Inflammatory macrophage (primary cell): ENCODE measurements at regions not wholly inside any gene's neighbourhood (a gene's known extent, or its start where the extent isn't known, plus 50 kb on each side); places are given as distances from the start of the nearest gene placed in this dataset.

Source experiments
- DNase-seq, 2 donors: peaks; one replicate each; pipeline ENCODE4 v3.0.0-alpha.2; 2020 to 2022

DNA sequence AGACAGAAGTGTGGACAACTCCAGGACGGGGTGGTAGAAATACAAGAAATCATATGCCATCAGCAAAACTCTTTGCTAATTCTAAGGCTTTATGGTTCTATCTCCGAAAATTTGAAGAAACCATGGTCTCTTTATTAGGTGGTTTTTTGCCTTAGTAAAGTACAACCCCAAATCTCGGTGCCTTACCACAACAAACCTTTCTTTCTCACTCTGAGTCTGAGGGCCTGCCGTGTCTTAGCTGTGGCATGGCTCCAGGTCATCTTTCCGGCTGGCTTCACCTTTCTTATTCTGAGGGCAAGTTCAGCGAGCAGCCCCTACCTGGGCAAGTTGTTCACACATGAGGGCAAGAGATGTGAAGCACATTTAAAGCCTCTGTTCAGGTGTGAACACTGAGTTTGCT lies 280.6 kb downstream of the TTLL7 start:
- no peak for DNase-seq

- DNase-seq = no peak
These were observed 281.1 kb downstream of the TTLL7 start for GRCh38 chr1:83717785-83718184.

GRCh38 chr1:83716641-83717040 lies 282.3 kb downstream of the TTLL7 start:
- DNase-seq = no peak

GRCh38 chr1:83715550-83715949 lies 283.4 kb downstream of the TTLL7 start:
- no peak for DNase-seq

- no peak for DNase-seq
These were observed 289.3 kb downstream of the TTLL7 start for GRCh38 chr1:83709662-83710061.

- DNase-seq = no peak
These were observed 292.5 kb downstream of the TTLL7 start for GRCh38 chr1:83706354-83706938.

GRCh38 chr1:83705091-83705490 lies 293.8 kb downstream of the TTLL7 start:
- DNase-seq = no peak

DNA sequence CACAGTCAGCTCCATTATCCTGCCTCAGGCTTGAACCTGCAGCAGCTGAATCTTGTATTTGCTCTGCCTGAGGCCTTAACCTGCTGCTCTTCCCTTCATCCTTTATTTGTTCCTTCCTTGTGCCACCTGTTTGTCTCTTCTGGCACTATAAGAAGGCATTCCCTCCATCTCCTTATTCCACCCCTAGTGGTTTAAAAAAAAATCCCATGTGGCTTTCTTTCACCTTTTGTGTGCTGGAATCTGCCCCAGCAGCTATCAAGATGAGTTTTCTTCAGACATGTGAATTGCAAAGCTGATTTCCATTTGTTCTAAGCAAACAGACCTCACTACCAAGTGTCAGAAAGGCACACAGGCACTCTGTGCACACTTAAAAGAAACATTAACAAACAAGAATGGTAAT lies 294.6 kb downstream of the TTLL7 start:
- DNase-seq = no peak

DNA sequence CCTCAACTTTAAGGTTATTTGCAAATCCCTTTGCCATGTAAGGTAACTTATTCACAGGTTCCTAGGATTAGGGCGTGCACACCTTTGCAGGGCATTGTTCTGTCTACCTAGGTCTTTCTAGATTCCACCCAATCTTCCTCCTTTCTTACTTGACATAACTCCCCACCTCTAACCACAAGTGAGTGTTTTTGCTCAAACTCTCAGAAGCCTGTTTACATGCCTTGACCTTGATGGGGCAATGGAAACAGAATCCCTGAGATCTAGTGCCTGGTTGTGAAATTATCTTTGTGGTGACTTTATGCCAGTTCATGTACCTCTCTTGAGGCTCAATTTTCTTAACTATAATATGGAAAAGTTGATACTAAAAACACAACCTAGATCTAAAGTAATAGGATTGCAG lies 296.6 kb downstream of the TTLL7 start:
- DNase-seq = no peak

- DNase-seq = no peak
These were observed 297.6 kb downstream of the TTLL7 start for GRCh38 chr1:83701355-83701754.

DNA sequence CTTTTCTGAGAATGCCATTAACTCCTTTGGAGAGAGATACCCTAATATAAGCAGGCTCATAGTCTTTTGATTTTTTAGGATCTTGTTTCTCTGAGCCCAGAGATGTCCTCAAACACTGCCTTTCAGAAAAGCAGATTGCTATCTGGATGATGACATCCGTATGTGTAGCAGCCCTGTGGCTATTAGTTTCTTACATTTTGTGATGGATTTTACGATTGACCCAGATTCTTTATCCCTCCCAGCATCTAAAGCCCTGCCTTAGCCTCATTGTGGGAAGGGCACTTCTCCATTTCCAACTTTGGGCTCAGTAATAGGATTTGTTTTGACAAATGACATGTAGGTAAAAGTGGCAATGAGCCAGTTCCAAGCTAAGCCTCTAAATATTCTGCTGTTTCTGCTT lies 300.3 kb downstream of the TTLL7 start:
- no peak for DNase-seq

DNA sequence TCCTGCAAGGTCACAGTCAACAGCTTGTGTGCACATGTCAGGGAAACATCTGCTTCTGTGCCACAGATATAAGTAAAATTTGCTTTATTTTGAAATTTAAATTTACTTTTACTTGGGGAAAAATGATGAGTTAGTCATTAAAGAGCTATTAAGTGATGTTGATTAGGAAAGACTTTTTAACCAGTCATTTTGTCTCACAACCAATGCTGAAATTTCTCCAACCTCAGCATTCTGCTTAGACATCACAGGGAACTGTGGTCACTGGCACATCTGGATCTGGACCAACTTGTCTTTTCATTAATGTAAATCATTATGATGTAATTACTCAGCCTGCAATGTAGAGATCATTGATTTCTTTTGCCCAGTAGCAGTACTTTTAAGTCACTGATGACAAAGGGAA lies 301.0 kb downstream of the TTLL7 start:
- DNase-seq = no peak

DNA sequence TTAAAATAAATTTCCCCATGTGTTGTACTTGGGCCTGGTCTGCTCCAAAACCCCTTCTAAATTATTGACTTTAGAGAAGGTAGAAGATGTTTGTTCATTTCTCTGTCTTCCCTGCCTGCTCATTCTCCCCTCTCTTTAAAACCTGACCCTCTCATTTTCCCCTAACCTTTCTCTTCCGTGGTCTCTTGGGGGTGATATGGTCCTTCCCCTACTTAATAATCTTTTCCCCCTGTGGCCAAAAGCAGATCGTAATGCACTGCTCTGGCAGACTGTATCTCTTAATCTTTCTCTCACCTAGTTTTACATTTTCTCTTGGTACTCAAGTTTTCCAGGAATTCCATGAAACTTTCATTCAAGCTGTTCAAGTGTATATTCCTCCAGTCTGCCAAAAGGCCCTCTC lies 301.7 kb downstream of the TTLL7 start:
- no peak for DNase-seq

- DNase-seq = no peak
These were observed 304.5 kb downstream of the TTLL7 start for GRCh38 chr1:83694449-83694848.

- no peak for DNase-seq
These were observed 305.4 kb downstream of the TTLL7 start for GRCh38 chr1:83693427-83694126.

DNA sequence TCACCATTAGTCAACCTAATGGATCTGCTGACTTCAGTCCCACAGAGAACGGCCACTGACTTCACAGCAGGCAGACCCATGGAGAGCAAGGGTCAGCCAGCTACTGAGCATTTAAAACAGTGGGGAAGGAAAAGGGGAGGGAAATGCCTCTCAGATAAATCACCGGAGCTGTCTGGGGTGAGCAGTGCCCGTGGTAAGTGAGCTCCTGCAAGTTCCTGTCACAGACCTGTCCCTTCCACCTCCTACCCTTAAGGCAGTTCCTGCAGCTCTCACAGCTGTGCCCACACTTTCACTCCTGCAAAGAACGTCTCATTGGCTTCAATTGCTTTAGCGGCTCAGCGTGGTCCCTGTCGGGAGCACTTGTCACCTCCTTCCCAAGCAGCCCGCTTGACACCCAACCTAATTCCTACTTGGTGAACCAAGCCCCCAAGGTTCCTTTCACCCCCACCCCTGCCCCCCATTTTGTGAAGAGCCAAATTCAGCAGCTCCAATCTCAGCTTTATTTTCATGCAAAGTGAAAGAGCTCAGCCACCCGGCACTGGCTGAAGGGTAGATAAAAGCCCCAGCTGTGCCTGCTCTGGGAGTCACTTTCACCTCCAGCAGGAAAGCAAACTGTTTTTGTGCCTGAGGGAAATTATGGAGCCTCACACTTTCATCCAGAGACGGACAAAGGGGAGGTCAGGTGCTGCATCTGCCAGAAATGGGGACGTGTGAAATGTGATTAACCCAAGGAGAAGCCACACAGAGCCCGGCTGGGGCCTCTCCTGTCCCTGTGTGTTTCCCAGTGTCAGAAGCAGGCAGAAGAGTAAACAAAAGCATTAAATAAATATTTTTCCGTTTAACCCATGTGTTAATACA lies 306.2 kb downstream of the TTLL7 start:
- no peak for DNase-seq

- no peak for DNase-seq
These were observed 306.9 kb downstream of the TTLL7 start for GRCh38 chr1:83691953-83692500.

DNA sequence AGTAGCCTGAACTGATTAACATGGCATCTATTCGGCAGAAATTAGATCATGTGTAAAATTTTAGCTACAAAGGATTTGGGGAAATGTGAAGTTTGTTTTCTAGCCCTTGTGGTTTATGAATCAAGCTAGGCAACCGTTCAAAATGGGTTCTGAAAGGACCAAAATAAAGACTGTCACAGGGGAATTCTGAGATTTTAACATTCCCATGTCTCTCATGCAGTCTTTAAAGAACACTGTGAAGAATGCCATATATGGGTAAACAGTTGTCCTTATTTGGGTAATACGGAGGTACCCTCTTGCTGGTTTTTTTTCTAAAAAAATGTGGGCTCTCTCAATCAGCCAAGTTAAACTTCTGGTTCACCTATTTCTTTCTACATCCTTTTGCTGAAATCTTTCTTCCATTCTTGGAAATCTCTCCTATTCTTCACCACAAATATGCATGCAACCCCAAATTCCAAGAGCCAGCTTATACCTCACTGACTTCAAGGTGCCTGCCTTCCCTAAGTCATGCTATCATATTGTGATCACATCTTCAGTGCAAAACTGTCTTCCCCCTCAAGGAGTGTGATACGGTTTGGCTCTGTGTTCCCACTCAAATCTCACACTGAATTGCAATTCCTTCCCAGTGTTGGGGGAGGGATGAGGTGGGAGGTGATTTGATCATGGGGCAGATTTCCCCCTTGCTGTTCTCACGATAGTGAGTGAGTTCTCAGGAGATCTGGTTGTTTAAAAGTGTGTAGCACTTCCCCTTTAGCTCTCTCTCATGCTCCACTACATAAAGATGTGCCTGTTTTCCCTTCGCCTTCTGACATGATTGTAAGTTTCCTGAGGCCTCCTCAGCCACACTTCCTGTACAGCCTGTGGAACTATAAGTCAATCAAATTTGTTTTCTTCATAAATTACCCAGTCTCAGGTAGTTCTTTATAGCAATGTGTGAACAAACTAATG lies 308.7 kb downstream of the TTLL7 start:
- DNase-seq = no peak

DNA sequence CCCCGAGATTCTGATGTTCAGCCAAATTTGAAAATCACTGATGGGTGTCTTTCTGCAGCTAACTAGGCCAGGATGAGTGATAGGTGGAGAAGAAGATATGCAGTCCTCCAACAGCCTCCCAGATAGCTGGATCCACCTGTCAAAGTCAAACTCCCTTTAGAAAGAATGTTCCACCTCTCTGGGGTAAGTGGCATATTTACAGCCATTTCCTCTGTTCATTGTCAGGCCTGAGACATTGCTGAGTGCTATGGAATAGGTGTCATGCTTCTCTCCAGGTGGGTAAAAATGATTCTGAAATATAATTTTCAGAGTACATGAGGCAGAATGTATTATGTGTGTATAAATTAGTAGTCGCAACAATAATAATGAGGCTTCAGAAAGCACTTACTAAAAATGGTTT lies 316.8 kb downstream of the TTLL7 start:
- DNase-seq = no peak

- no peak for DNase-seq
These were observed 322.8 kb downstream of the TTLL7 start for GRCh38 chr1:83676106-83676505.

DNA sequence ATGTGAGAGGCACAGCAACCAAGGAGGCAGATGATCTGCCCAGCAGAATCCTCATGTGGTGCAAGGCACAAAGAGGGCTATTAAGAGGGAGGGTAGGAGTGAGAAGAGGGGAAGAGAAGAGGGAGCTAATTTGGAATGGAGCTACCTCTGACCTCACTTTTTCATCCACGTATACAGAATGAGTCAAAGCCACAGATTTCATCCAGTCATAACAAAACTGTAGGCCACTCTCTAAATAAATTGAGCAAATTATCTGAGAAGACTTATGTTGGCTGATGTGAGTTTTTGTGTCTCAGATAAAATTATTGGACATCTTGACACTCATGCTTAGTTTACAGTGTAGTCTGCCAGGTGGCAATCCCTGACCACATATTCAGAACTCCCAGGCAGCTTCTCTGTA lies 325.6 kb downstream of the TTLL7 start:
- no peak for DNase-seq

DNA sequence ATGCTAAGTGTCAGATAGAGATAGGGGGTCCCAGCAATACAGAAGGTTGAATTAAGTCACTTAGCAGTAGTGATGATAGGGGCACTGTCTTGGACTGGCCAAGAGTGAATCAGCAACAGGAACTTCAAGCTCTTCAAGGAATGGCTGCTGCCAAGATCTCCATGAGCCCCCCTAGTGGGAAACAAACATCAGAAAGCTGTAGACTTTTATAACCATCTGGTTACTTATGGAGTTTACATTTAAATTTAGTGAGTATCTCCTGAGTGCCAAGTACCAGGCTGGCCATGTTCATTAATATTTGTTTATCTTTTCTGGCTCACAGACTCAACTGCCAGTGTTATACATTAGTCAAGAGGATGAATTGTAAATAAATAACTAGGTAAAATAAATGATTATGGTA lies 327.3 kb downstream of the TTLL7 start:
- DNase-seq = no peak
